ENCODE measurements at regions not wholly inside any gene's neighbourhood (a gene's known extent, or its start where the extent isn't known, plus 50 kb on each side); places are given as distances from the start of the nearest gene placed in this dataset.

GRCh38 chr2:139155991-139156390 is 375.8 kb upstream of the NXPH2 start:
- Mint-ChIP-seq H3K27ac (no peak overlapping the region), H3K4me1 (ENCODE audit: low read depth) (no peaks in the 10 kb centered on the region), H3K27me3 (ENCODE audit: low read depth) (no peaks in the 10 kb centered on the region), H3K9me3 (peaks cover 9 to 11% of the 10 kb centered on the region in 2 donors), H3K36me3 (ENCODE audit: insufficient read depth in 2 of 2) (no peaks in the 10 kb centered on the region), H3K4me3 (no peak overlapping the region)
- DNase-seq (no peak), ATAC-seq (replicated peaks in 1 of 2) (no peak)

DNA sequence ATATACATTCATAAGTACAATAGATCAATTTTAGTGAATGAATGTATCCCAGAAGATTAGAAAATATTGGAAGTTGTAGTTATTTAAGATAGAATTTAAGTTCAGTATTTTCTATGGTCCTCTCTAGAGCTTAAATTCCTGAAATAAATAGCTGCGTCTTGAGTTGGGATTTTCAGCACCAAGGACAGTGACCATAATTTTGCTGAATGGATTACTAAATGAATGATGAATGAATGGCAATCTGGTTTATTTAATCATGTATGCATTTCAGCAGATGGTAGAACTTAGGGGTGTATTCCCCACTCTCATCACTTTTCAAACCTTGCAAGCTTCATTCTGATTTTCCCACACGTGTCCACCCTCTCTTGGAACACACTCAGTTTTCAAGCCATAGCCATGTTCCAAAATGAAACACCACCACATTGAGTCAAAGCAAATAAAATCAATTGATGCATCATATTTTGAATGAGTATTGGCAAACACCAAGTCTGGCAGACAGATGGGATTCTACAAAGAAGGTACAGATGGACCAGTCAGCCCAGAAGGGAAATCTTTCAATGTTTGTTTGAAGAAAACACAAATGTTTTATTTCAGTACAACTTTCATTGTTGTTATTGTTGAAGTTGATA is 362.2 kb upstream of the NXPH2 start:
- H3K36me3 Mint-ChIP-seq (ENCODE audit: insufficient read depth in 2 of 2): peaks cover 0 to 3% of the 10 kb centered on the region in 2 donors
- ATAC-seq (replicated peaks in 1 of 2): no peak
- no peaks in the 10 kb centered on the region for H3K27me3 Mint-ChIP-seq (ENCODE audit: low read depth)
- no peak for DNase-seq
- no peak overlapping the region for H3K4me3 Mint-ChIP-seq
- peaks cover 4 to 5% of the 10 kb centered on the region in 2 donors for H3K9me3 Mint-ChIP-seq
- H3K4me1 Mint-ChIP-seq (ENCODE audit: low read depth): no peaks in the 10 kb centered on the region
- no peak overlapping the region for H3K27ac Mint-ChIP-seq

GRCh38 chr2:139124271-139124670 is 344.1 kb upstream of the NXPH2 start:
- H3K36me3 Mint-ChIP-seq (ENCODE audit: insufficient read depth in 2 of 2): no peaks in the 10 kb centered on the region
- H3K27me3 Mint-ChIP-seq (ENCODE audit: low read depth): no peaks in the 10 kb centered on the region
- DNase-seq (no peak), ATAC-seq (replicated peaks in 1 of 2) (no peak)
- H3K4me3 Mint-ChIP-seq: no peak overlapping the region
- H3K27ac Mint-ChIP-seq: no peak overlapping the region
- peaks cover 2 to 4% of the 10 kb centered on the region in 2 donors for H3K9me3 Mint-ChIP-seq
- no peaks in the 10 kb centered on the region for H3K4me1 Mint-ChIP-seq (ENCODE audit: low read depth)

DNA sequence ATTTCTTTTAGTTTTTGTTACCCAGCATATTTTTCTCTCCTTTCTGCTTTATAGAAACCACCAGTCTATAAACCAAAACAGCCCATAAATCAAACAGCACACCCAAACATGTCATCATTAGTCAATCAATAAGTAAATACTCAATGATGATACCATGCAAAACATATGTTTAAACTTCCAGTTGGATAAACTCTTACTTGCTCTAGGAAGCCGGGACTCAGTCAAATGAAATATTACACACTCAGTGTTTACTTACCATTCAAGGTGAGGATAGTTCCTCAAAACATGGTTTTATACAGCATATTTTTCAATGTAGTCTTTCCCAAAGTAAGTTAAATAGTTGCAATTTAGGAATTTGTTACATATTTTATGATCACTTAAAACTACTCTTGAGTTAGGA is 343.6 kb upstream of the NXPH2 start:
- Mint-ChIP-seq H3K4me1 (ENCODE audit: low read depth) (no peaks in the 10 kb centered on the region), H3K27me3 (ENCODE audit: low read depth) (no peaks in the 10 kb centered on the region), H3K9me3 (peaks cover 2 to 4% of the 10 kb centered on the region in 2 donors), H3K27ac (no peak overlapping the region), H3K4me3 (no peak overlapping the region), H3K36me3 (ENCODE audit: insufficient read depth in 2 of 2) (no peaks in the 10 kb centered on the region)
- ATAC-seq (replicated peaks in 1 of 2): no peak
- no peak for DNase-seq

DNA sequence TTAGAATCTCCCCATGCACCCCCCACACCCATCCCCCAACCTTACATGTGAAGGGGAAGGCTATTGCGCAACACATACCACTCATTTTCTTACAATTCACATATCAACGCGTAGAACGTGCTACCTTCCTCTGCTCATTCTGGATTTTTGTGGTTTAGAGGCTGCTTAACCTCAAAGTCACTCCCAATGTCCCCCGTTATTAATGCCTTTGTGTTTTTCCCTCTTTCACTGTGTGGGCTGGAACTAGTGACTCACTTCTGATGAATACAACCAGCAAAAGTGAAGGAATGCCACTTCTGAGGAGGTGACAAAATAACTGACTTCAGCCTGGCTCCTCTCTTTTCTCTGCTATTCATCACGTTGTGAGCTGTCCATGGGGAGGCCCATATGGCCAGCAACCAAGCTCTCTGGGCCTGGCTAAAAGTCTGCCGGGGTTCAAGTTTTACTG is 342.5 kb upstream of the NXPH2 start:
- H3K9me3 Mint-ChIP-seq: peaks cover 2 to 4% of the 10 kb centered on the region in 2 donors
- H3K4me3 Mint-ChIP-seq: no peak overlapping the region
- no peaks in the 10 kb centered on the region for H3K4me1 Mint-ChIP-seq (ENCODE audit: low read depth)
- H3K27ac Mint-ChIP-seq: no peak overlapping the region
- H3K27me3 Mint-ChIP-seq (ENCODE audit: low read depth): no peaks in the 10 kb centered on the region
- DNase-seq: no peak
- H3K36me3 Mint-ChIP-seq (ENCODE audit: insufficient read depth in 2 of 2): no peaks in the 10 kb centered on the region
- ATAC-seq (replicated peaks in 1 of 2): no peak

DNA sequence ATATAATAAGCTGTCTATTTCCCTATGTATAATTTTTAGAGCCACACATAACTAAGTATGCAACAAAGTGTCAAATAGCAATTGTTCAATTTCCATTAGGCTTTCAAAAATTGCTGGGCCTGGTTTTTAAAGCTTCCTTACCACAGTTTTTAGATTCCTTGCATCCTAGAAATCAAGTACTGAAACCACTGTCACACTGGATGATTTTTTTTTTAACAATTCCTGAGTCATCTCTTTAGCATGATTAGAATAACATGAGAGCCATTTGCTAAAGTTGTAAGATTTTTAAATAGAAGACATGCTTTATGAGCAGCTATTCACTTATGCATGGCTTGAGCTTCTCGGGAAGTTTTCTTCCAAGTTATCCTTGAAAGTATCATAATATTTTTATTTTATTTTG is 319.5 kb upstream of the NXPH2 start:
- DNase-seq: no peak
- Mint-ChIP-seq H3K27ac (no peak overlapping the region), H3K36me3 (ENCODE audit: insufficient read depth in 2 of 2) (peaks cover 0 to 3% of the 10 kb centered on the region in 2 donors), H3K9me3 (peaks cover 14 to 15% of the 10 kb centered on the region in 2 donors), H3K4me3 (no peak overlapping the region), H3K4me1 (ENCODE audit: low read depth) (no peaks in the 10 kb centered on the region), H3K27me3 (ENCODE audit: low read depth) (no peaks in the 10 kb centered on the region)
- ATAC-seq (replicated peaks in 1 of 2): no peak

- Mint-ChIP-seq H3K27ac (no peak overlapping the region), H3K9me3 (peaks cover 13 to 15% of the 10 kb centered on the region in 2 donors), H3K27me3 (ENCODE audit: low read depth) (no peaks in the 10 kb centered on the region), H3K4me3 (no peak overlapping the region), H3K36me3 (ENCODE audit: insufficient read depth in 2 of 2) (peaks cover 0 to 3% of the 10 kb centered on the region in 2 donors), H3K4me1 (ENCODE audit: low read depth) (no peaks in the 10 kb centered on the region)
- ATAC-seq (replicated peaks in 1 of 2): no peak
- DNase-seq: no peak
Measured at GRCh38 chr2:139098961-139099360, 318.8 kb upstream of the NXPH2 start.

DNA sequence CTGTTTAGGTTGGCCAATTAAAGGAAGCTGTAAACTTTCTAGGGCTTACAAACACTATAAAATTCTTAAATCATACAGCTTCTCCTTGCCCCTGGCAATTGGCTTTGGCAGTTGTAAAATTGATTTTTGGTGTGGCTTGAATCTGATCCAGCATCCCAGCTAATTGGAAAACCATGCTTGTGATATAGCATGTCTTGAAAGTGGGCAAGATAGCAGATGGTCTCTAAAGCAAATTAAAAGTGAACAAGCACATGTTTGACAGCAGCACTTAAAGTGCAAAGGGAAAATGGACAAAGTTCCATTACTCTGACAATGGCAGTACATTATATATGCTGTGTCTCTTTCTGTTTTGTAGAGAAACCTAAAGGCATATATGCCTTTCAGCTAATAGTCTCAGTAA is 302.9 kb upstream of the NXPH2 start:
- no peaks in the 10 kb centered on the region for H3K4me1 Mint-ChIP-seq (ENCODE audit: low read depth)
- no peak for ATAC-seq (replicated peaks in 1 of 2)

GRCh38 chr2:139080244-139080643 is 300.1 kb upstream of the NXPH2 start:
- ATAC-seq (replicated peaks in 1 of 2): no peak
- no peak overlapping the region for H3K27ac Mint-ChIP-seq
- H3K4me3 Mint-ChIP-seq: no peak overlapping the region
- peaks cover 0 to 2% of the 10 kb centered on the region in 2 donors for H3K9me3 Mint-ChIP-seq
- no peak for DNase-seq
- no peaks in the 10 kb centered on the region for H3K27me3 Mint-ChIP-seq (ENCODE audit: low read depth)
- H3K36me3 Mint-ChIP-seq (ENCODE audit: insufficient read depth in 2 of 2): no peaks in the 10 kb centered on the region
- H3K4me1 Mint-ChIP-seq (ENCODE audit: low read depth): no peaks in the 10 kb centered on the region

More for the DNA sequence above, 302.9 kb upstream of the NXPH2 start:
- Mint-ChIP-seq H3K4me3 (no peak overlapping the region), H3K27me3 (ENCODE audit: low read depth) (no peaks in the 10 kb centered on the region), H3K36me3 (ENCODE audit: insufficient read depth in 2 of 2) (no peaks in the 10 kb centered on the region), H3K9me3 (peaks cover 7 to 9% of the 10 kb centered on the region in 2 donors), H3K27ac (no peak overlapping the region)
- DNase-seq: no peak

DNA sequence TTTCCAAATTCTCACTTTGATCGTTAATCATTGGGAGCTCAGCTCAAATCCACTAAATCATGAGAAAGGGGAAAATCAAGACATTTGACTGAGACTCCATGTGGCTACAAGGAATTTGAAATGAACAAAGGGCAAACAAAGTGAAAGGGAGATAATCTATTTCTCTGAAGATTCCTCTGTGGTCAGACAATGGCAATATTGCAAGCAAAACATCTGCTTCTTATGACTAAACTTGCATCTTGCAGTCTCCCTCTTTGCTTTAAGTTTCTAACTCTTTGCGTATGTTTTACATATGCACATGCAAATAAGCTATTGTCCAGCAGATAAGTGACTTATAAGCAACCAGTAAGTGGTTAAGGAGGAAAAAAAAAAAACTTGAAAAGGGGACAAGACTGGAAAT is 299.1 kb upstream of the NXPH2 start:
- no peaks in the 10 kb centered on the region for H3K27me3 Mint-ChIP-seq (ENCODE audit: low read depth)
- ATAC-seq (replicated peaks in 1 of 2) (no peak), DNase-seq (no peak)
- no peaks in the 10 kb centered on the region for H3K36me3 Mint-ChIP-seq (ENCODE audit: insufficient read depth in 2 of 2)
- peaks cover 0 to 2% of the 10 kb centered on the region in 2 donors for H3K9me3 Mint-ChIP-seq
- H3K4me3 Mint-ChIP-seq: no peak overlapping the region
- no peaks in the 10 kb centered on the region for H3K4me1 Mint-ChIP-seq (ENCODE audit: low read depth)
- no peak overlapping the region for H3K27ac Mint-ChIP-seq

DNA sequence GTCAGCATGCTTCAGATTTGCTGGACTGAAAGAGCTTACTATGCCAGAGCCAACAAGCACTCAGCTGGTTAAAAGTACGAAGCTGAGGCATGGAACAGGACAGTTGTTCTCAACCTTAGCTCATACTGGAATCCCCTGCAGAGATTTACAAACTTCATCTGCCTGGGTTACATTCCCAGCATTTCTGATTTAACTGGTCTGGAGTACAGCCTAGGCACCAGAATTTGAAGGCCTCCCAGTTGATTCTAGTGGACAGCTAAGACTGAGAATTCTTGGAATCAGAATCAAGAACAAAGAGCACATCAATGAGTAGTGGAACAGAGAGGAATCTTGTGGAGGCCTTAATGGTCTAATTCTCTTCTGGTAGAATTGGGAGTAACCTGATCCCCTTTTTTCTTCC is 298.2 kb upstream of the NXPH2 start:
- no peak overlapping the region for H3K4me3 Mint-ChIP-seq
- no peaks in the 10 kb centered on the region for H3K36me3 Mint-ChIP-seq (ENCODE audit: insufficient read depth in 2 of 2)
- no peaks in the 10 kb centered on the region for H3K4me1 Mint-ChIP-seq (ENCODE audit: low read depth)
- H3K9me3 Mint-ChIP-seq: no peaks in the 10 kb centered on the region
- no peak for ATAC-seq (replicated peaks in 1 of 2)
- DNase-seq: no peak
- no peaks in the 10 kb centered on the region for H3K27me3 Mint-ChIP-seq (ENCODE audit: low read depth)
- H3K27ac Mint-ChIP-seq: no peak overlapping the region

- H3K36me3 Mint-ChIP-seq (ENCODE audit: insufficient read depth in 2 of 2): no peaks in the 10 kb centered on the region
- no peak overlapping the region for H3K4me3 Mint-ChIP-seq
- ATAC-seq (replicated peaks in 1 of 2): no peak
- H3K27ac Mint-ChIP-seq: no peak overlapping the region
- H3K9me3 Mint-ChIP-seq: no peaks in the 10 kb centered on the region
- H3K4me1 Mint-ChIP-seq (ENCODE audit: low read depth): no peaks in the 10 kb centered on the region
- DNase-seq: no peak
- no peaks in the 10 kb centered on the region for H3K27me3 Mint-ChIP-seq (ENCODE audit: low read depth)
Measured at GRCh38 chr2:139077099-139077737, 297.0 kb upstream of the NXPH2 start.

- Mint-ChIP-seq H3K36me3 (ENCODE audit: insufficient read depth in 2 of 2) (no peaks in the 10 kb centered on the region), H3K4me1 (ENCODE audit: low read depth) (no peaks in the 10 kb centered on the region), H3K9me3 (peaks cover 1 to 13% of the 10 kb centered on the region in 2 donors), H3K27ac (no peak overlapping the region), H3K27me3 (ENCODE audit: low read depth) (no peaks in the 10 kb centered on the region), H3K4me3 (no peak overlapping the region)
- DNase-seq: no peak
- no peak for ATAC-seq (replicated peaks in 1 of 2)
Measured at GRCh38 chr2:139067874-139068273, 287.7 kb upstream of the NXPH2 start.

GRCh38 chr2:139067072-139067471 is 286.9 kb upstream of the NXPH2 start:
- peaks cover 4 to 13% of the 10 kb centered on the region in 2 donors for H3K9me3 Mint-ChIP-seq
- ATAC-seq (replicated peaks in 1 of 2): no peak
- DNase-seq: no peak
- H3K4me3 Mint-ChIP-seq: no peak overlapping the region
- H3K4me1 Mint-ChIP-seq (ENCODE audit: low read depth): no peaks in the 10 kb centered on the region
- H3K27ac Mint-ChIP-seq: no peak overlapping the region
- no peaks in the 10 kb centered on the region for H3K27me3 Mint-ChIP-seq (ENCODE audit: low read depth)
- H3K36me3 Mint-ChIP-seq (ENCODE audit: insufficient read depth in 2 of 2): no peaks in the 10 kb centered on the region
